ENCODE measurements at regions not wholly inside any gene's neighbourhood (a gene's known extent, or its start where the extent isn't known, plus 50 kb on each side); places are given as distances from the start of the nearest gene placed in this dataset.

- TF ChIP-seq GATA3 (IDR thresholded peaks at IDR 0.05; ENCODE audit: low read depth, low read length), result no peak
- TF ChIP-seq GATA2 (IDR thresholded peaks at IDR 0.05; ENCODE audit: low read depth, low read length), result no peak
Measured at GRCh38 chr2:157077753-157078350, 179.7 kb upstream of the GALNT5 start.

GRCh38 chr2:157082950-157083349, 174.6 kb upstream of the GALNT5 start:
- TF ChIP-seq GATA3 (IDR thresholded peaks at IDR 0.05; ENCODE audit: low read depth, low read length) (no peak), GATA2 (IDR thresholded peaks at IDR 0.05; ENCODE audit: low read depth, low read length) (no peak)

- TF ChIP-seq GATA2 (IDR thresholded peaks at IDR 0.05; ENCODE audit: low read depth, low read length) (no peak), GATA3 (IDR thresholded peaks at IDR 0.05; ENCODE audit: low read depth, low read length) (no peak)
Measured at GRCh38 chr2:157085522-157085921, 172.0 kb upstream of the GALNT5 start.

GRCh38 chr2:157087373-157088002, 170.0 kb upstream of the GALNT5 start:
- no peak for TF ChIP-seq GATA3 (IDR thresholded peaks at IDR 0.05; ENCODE audit: low read depth, low read length)
- no peak for TF ChIP-seq GATA2 (IDR thresholded peaks at IDR 0.05; ENCODE audit: low read depth, low read length)

- TF ChIP-seq GATA3 (IDR thresholded peaks at IDR 0.05; ENCODE audit: low read depth, low read length), result no peak
- TF ChIP-seq GATA2 (IDR thresholded peaks at IDR 0.05; ENCODE audit: low read depth, low read length), result no peak
Measured at GRCh38 chr2:157093666-157094065, 163.8 kb upstream of the GALNT5 start.

GRCh38 chr2:157105372-157105771, 152.1 kb upstream of the GALNT5 start:
- no peak for TF ChIP-seq GATA2 (IDR thresholded peaks at IDR 0.05; ENCODE audit: low read depth, low read length)
- TF ChIP-seq GATA3 (IDR thresholded peaks at IDR 0.05; ENCODE audit: low read depth, low read length), result no peak

GRCh38 chr2:157106950-157107349, 150.6 kb upstream of the GALNT5 start:
- no peak for TF ChIP-seq GATA3 (IDR thresholded peaks at IDR 0.05; ENCODE audit: low read depth, low read length)
- TF ChIP-seq GATA2 (IDR thresholded peaks at IDR 0.05; ENCODE audit: low read depth, low read length), result no peak

GRCh38 chr2:157107460-157107859, 150.0 kb upstream of the GALNT5 start:
- TF ChIP-seq GATA3 (IDR thresholded peaks at IDR 0.05; ENCODE audit: low read depth, low read length) (no peak), GATA2 (IDR thresholded peaks at IDR 0.05; ENCODE audit: low read depth, low read length) (no peak)

- no peak for TF ChIP-seq GATA2 (IDR thresholded peaks at IDR 0.05; ENCODE audit: low read depth, low read length)
- TF ChIP-seq GATA3 (IDR thresholded peaks at IDR 0.05; ENCODE audit: low read depth, low read length), result no peak
Measured at GRCh38 chr2:157107877-157108276, 149.6 kb upstream of the GALNT5 start.

GRCh38 chr2:157122776-157123175, 134.7 kb upstream of the GALNT5 start:
- no peak for TF ChIP-seq GATA2 (IDR thresholded peaks at IDR 0.05; ENCODE audit: low read depth, low read length)
- no peak for TF ChIP-seq GATA3 (IDR thresholded peaks at IDR 0.05; ENCODE audit: low read depth, low read length)

GRCh38 chr2:157124731-157125130, 132.8 kb upstream of the GALNT5 start:
- no peak for TF ChIP-seq GATA3 (IDR thresholded peaks at IDR 0.05; ENCODE audit: low read depth, low read length)
- no peak for TF ChIP-seq GATA2 (IDR thresholded peaks at IDR 0.05; ENCODE audit: low read depth, low read length)

- no peak for TF ChIP-seq GATA2 (IDR thresholded peaks at IDR 0.05; ENCODE audit: low read depth, low read length)
- TF ChIP-seq GATA3 (IDR thresholded peaks at IDR 0.05; ENCODE audit: low read depth, low read length), result no peak
Measured at GRCh38 chr2:157125685-157126084, 131.8 kb upstream of the GALNT5 start.

- TF ChIP-seq GATA2 (IDR thresholded peaks at IDR 0.05; ENCODE audit: low read depth, low read length) (no peak), GATA3 (IDR thresholded peaks at IDR 0.05; ENCODE audit: low read depth, low read length) (no peak)
Measured at GRCh38 chr2:157127249-157128012, 130.1 kb upstream of the GALNT5 start.

GRCh38 chr2:157143901-157144300, 113.6 kb upstream of the GALNT5 start:
- no peak for TF ChIP-seq GATA3 (IDR thresholded peaks at IDR 0.05; ENCODE audit: low read depth, low read length)
- TF ChIP-seq GATA2 (IDR thresholded peaks at IDR 0.05; ENCODE audit: low read depth, low read length), result no peak

GRCh38 chr2:157149270-157149669, 108.2 kb upstream of the GALNT5 start:
- TF ChIP-seq GATA3 (IDR thresholded peaks at IDR 0.05; ENCODE audit: low read depth, low read length), result no peak
